PC-9 (cell line): ENCODE measurements at regions not wholly inside any gene's neighbourhood (a gene's known extent, or its start where the extent isn't known, plus 50 kb on each side); places are given as distances from the start of the nearest gene placed in this dataset.

ENCODE experiments used
- BruUV-seq: library from RNA; stranded (reverse); fragments of 400-500 nt; replicated peaks from 2 replicates; lab custom pipeline; 2021; lab: Mats Ljungman, UMichigan
- CTCF ChIA-PET: fragments of 300-600 bp; sonication (Branson Sonifier 250); formaldehyde crosslinking; loops from one replicate; lab custom pipeline; 2022; ENCODE audit warnings: antibody characterized with exemption; lab: Charles Lee
- POLR2A ChIA-PET: fragments of 300-600 bp; sonication (Branson Sonifier 250); formaldehyde crosslinking; loops from one replicate; lab custom pipeline; 2022; ENCODE audit warnings: antibody characterized with exemption; ENCODE audit not compliant: unreplicated experiment; lab: Charles Lee
- DNase-seq, 2 experiments: peaks; one replicate each; pipeline versions ENCODE4 v3.0.0 to v3.0.0-alpha.2; 2015 to 2022; ENCODE audit warnings: mixed read lengths in 1 of 2
- H2AFZ ChIP-seq: fragments of 200-600 bp; sonication (generic); 2 replicates; pipeline ENCODE4 v1.8.1; 2017; ENCODE audit warnings: antibody characterized with exemption
- H3F3A ChIP-seq: fragments of 200-600 bp; sonication (generic); 2 replicates; pipeline ENCODE4 v1.8.1; 2017; ENCODE audit warnings: antibody characterized with exemption, mild to moderate bottlenecking, low read depth; ENCODE audit not compliant: insufficient read depth
- H3K27ac ChIP-seq: fragments of 200-600 bp; sonication (generic); 2 replicates; pipeline ENCODE4 v1.6.1; 2016; ENCODE audit warnings: mixed run types
- H3K27me3 ChIP-seq: fragments of 200-600 bp; sonication (generic); 2 replicates; pipeline ENCODE4 v1.6.1; 2016; ENCODE audit warnings: low read depth, mixed run types; ENCODE audit not compliant: insufficient read depth
- H3K36me3 ChIP-seq: fragments of 200-600 bp; sonication (generic); 2 replicates; pipeline ENCODE4 v1.6.1; 2016; ENCODE audit warnings: low read depth, mixed run types
- H3K4me1 ChIP-seq: fragments of 200-600 bp; sonication (generic); replicated peaks from 2 replicates; pipeline ENCODE4 v1.6.1; 2016; ENCODE audit warnings: mixed run types; ENCODE audit not compliant: insufficient read depth
- H3K4me2 ChIP-seq: fragments of 200-600 bp; sonication (generic); 2 replicates; pipeline ENCODE4 v1.6.1; 2017; ENCODE audit warnings: mixed run types
- H3K4me3 ChIP-seq: fragments of 200-600 bp; sonication (generic); 2 replicates; pipeline ENCODE4 v1.6.1; 2016; ENCODE audit warnings: mixed run types
- H3K79me2 ChIP-seq: fragments of 200-600 bp; sonication (generic); 2 replicates; pipeline ENCODE4 v1.6.1; 2017; ENCODE audit warnings: low read depth, mixed run types
- H3K9me2 ChIP-seq: fragments of 200-600 bp; sonication (generic); 2 replicates; pipeline ENCODE4 v1.8.1; 2017; ENCODE audit warnings: mild to moderate bottlenecking; ENCODE audit not compliant: insufficient read depth
- H3K9me3 ChIP-seq: fragments of 200-600 bp; sonication (generic); 2 replicates; pipeline ENCODE4 v1.8.1; 2016; ENCODE audit warnings: low read depth; ENCODE audit not compliant: insufficient read depth
- H4K20me1 ChIP-seq: fragments of 200-600 bp; sonication (generic); 2 replicates; pipeline ENCODE4 v1.8.1; 2017; ENCODE audit not compliant: insufficient read depth
- CTCF ChIP-seq: fragments of 200-600 bp; sonication (generic); conservative IDR thresholded peaks from 2 replicates; pipeline ENCODE4 v1.6.1; 2017; ENCODE audit warnings: mixed run types, antibody characterized with exemption, mild to moderate bottlenecking, moderate library complexity
- EZH2 ChIP-seq: fragments of 200-600 bp; sonication (generic); IDR thresholded peaks from 2 replicates; pipeline ENCODE4 v1.8.0; 2017; ENCODE audit warnings: antibody characterized with exemption, low read depth
- intact Hi-C: fragments of 100-400 bp; cut with micrococcal nuclease; formaldehyde crosslinking; loops from one replicate; pipeline ENCODE4 v1.10.0; 2022; ENCODE audit not compliant: unreplicated experiment

DNA sequence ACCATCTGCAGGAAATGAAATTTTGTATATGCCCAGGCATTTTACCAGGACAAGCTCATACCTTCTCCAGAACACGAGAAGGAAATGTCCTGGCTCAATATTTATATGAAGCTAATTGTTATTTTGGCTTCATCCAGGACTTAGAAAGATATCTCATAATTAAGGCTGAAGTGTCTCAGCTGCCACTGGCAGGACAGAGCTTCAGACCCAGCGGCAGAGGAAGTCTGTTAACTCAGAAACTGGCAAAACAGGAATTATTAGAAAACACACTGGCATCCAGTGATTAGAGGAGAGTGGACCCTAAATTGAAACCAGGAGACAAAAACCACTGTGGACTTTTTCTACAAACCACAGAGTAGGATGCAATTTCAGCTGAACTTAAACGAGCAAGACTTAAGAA lies 329.7 kb downstream of the CYRIA start:
- Histone ChIP-seq H3K4me1 (no peaks in the 10 kb centered on the region), H3K4me3 (no peak overlapping the region), H3K9me2 (no peaks in the 10 kb centered on the region), H3K36me3 (no peaks in the 10 kb centered on the region), H2AFZ (no peak overlapping the region), H3K27me3 (peaks cover 36% of the 10 kb centered on the region), H4K20me1 (no peaks in the 10 kb centered on the region), H3K4me2 (no peak overlapping the region), H3K79me2 (no peaks in the 10 kb centered on the region), H3K9me3 (no peaks in the 10 kb centered on the region), H3K27ac (no peak overlapping the region), H3F3A (no peaks in the 10 kb centered on the region)
- ChIA-PET CTCF (no interaction called here), POLR2A (no interaction called here)
- no peak for DNase-seq
- no peak for TF ChIP-seq EZH2
- no peak for TF ChIP-seq CTCF
- intact Hi-C loops = no loop called here
- no TSS peak for BruUV-seq

DNA sequence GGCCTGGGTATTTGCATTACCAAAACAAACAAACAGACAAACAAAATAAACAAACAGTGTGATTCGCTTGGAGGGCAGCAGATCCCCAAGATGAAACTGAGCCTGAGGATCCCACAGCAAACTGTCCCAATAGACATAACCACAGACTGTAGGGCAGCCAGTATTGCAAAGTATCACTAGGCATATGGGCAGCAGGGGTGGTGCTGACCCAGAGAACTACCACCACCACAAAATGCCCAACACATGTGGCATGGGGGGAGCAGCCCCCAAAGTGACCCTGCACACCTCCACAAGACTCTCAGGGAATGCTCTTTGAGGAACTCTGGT lies 330.1 kb downstream of the CYRIA start:
- H3K9me3 ChIP-seq = no peaks in the 10 kb centered on the region
- no peaks in the 10 kb centered on the region for H3F3A ChIP-seq
- CTCF ChIA-PET = no interaction called here
- no peak overlapping the region for H3K27ac ChIP-seq
- no peak for DNase-seq
- POLR2A ChIA-PET = no interaction called here
- H3K4me2 ChIP-seq = no peak overlapping the region
- intact Hi-C loops = no loop called here
- H3K4me1 ChIP-seq = no peaks in the 10 kb centered on the region
- no peak overlapping the region for H3K4me3 ChIP-seq
- H3K9me2 ChIP-seq = no peaks in the 10 kb centered on the region
- no peak overlapping the region for H2AFZ ChIP-seq
- peaks cover 40% of the 10 kb centered on the region for H3K27me3 ChIP-seq
- TF ChIP-seq CTCF = no peak
- no peak for TF ChIP-seq EZH2
- no peaks in the 10 kb centered on the region for H4K20me1 ChIP-seq
- no TSS peak for BruUV-seq
- H3K79me2 ChIP-seq = no peaks in the 10 kb centered on the region
- no peaks in the 10 kb centered on the region for H3K36me3 ChIP-seq

DNA sequence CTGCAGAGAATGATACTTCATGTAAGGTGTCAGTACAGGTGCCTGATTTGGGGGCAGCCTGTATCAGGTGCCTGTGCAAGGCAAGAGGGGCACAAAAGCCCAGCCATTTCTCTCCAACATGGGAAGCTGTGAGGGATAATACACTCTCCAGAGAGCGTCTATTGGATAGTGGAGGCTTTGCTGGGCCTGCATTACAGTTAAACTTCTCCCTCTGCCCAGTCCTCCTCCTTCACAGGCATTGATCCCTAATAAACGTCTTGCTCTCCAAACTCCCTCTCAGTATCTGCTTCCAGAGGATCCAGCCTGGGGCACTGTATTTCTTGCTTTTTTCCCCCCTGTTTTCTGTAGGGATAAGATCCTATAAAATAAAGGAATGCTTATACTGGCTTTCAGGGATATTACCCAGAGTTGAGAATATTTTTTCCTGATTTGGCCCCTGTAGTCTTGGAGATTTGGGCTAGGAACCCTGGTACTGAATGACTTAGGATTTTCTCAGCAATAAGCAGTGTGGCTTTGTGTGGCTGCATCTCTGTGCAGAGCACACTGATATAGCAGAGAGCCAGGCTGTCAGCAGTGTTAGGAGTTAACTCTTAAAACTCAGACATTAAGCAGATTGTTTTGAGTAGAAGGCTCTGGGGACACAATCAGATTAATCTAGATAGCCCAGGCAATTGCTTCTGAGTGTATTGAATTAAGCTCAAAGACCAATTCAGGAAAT lies 330.6 kb downstream of the CYRIA start:
- ChIA-PET POLR2A (no interaction called here), CTCF (no interaction called here)
- no peaks in the 10 kb centered on the region for H3K4me1 ChIP-seq
- H3K4me2 ChIP-seq = no peak overlapping the region
- no TSS peak for BruUV-seq
- DNase-seq = no peak
- TF ChIP-seq CTCF (no peak), EZH2 (no peak)
- no peak overlapping the region for H3K4me3 ChIP-seq
- H3K36me3 ChIP-seq = no peaks in the 10 kb centered on the region
- H2AFZ ChIP-seq = no peak overlapping the region
- H3K79me2 ChIP-seq = no peaks in the 10 kb centered on the region
- no peaks in the 10 kb centered on the region for H3F3A ChIP-seq
- H3K9me3 ChIP-seq = no peaks in the 10 kb centered on the region
- H4K20me1 ChIP-seq = no peaks in the 10 kb centered on the region
- intact Hi-C loops = no loop called here
- peaks cover 40% of the 10 kb centered on the region for H3K27me3 ChIP-seq
- H3K27ac ChIP-seq = no peak overlapping the region
- H3K9me2 ChIP-seq = no peaks in the 10 kb centered on the region
